OCI-LY7 (cell line): ENCODE measurements at regions not wholly inside any gene's neighbourhood (a gene's known extent, or its start where the extent isn't known, plus 50 kb on each side); places are given as distances from the start of the nearest gene placed in this dataset.

ENCODE experiments used
- CTCF ChIP-seq: fragments of 200-600 bp; sonication (generic); conservative IDR thresholded peaks from 2 replicates; pipeline ENCODE4 v1.5.1; 2014; ENCODE audit warnings: mild to moderate bottlenecking, antibody characterized with exemption, low read length, moderate library complexity, mixed read lengths
- EZH2phosphoT487 ChIP-seq: fragments of 200-600 bp; sonication (generic); IDR thresholded peaks from 2 replicates; pipeline ENCODE4 v1.6.1; 2018; ENCODE audit warnings: low read depth, borderline replicate concordance, mild to moderate bottlenecking, mixed run types, antibody characterized with exemption, low read length, moderate library complexity, mixed read lengths

GRCh38 chr6:113363866-113364265, 493.3 kb upstream of the MARCKS start:
- no peak for TF ChIP-seq CTCF
- no peak for TF ChIP-seq EZH2phosphoT487
